WI38 (cell line): ENCODE measurements at regions not wholly inside any gene's neighbourhood (a gene's known extent, or its start where the extent isn't known, plus 50 kb on each side); places are given as distances from the start of the nearest gene placed in this dataset.

Source experiments
- H3K4me3 ChIP-seq: 2 replicates; pipeline ENCODE4 v1.5.1; 2011; ENCODE audit warnings: low read depth, mild to moderate bottlenecking, control low read depth, low read length
- CTCF ChIP-seq: IDR thresholded peaks from 2 replicates; pipeline ENCODE4 v1.5.1; 2012; ENCODE audit warnings: low read depth, mild to moderate bottlenecking, control low read depth, low read length

- H3K4me3 ChIP-seq, result no peak overlapping the region
- no peak for TF ChIP-seq CTCF
Measured at GRCh38 chr12:127223731-127224130, 1043.2 kb upstream of the TMEM132C start.

GRCh38 chr12:127230843-127231260 is 1036.1 kb upstream of the TMEM132C start:
- no peak for TF ChIP-seq CTCF
- H3K4me3 ChIP-seq, result no peak overlapping the region

- TF ChIP-seq CTCF, result no peak
- no peak overlapping the region for H3K4me3 ChIP-seq
Measured at GRCh38 chr12:127231371-127231770, 1035.6 kb upstream of the TMEM132C start.

- no peak overlapping the region for H3K4me3 ChIP-seq
- no peak for TF ChIP-seq CTCF
Measured at GRCh38 chr12:127233016-127233415, 1034.0 kb upstream of the TMEM132C start.

GRCh38 chr12:127235761-127236160 is 1031.2 kb upstream of the TMEM132C start:
- H3K4me3 ChIP-seq, result no peak overlapping the region
- TF ChIP-seq CTCF, result no peak

- no peak overlapping the region for H3K4me3 ChIP-seq
- no peak for TF ChIP-seq CTCF
Measured at GRCh38 chr12:127236491-127236890, 1030.5 kb upstream of the TMEM132C start.

- TF ChIP-seq CTCF, result no peak
- H3K4me3 ChIP-seq, result no peak overlapping the region
Measured at GRCh38 chr12:127237151-127237550, 1029.8 kb upstream of the TMEM132C start.
